GM23248 (cell line): ENCODE measurements at regions not wholly inside any gene's neighbourhood (a gene's known extent, or its start where the extent isn't known, plus 50 kb on each side); places are given as distances from the start of the nearest gene placed in this dataset.

Experiments
- EZH2 ChIP-seq: fragments of 200-600 bp; sonication (generic); IDR thresholded peaks from 2 replicates; pipeline ENCODE4 v1.6.1; 2018; ENCODE audit warnings: antibody characterized with exemption, mild to moderate bottlenecking; ENCODE audit not compliant: insufficient read depth, poor library complexity, severe bottlenecking
- EZH2phosphoT487 ChIP-seq: fragments of 200-600 bp; sonication (generic); IDR thresholded peaks from 2 replicates; pipeline ENCODE4 v1.6.1; 2018; ENCODE audit warnings: antibody characterized with exemption, moderate library complexity, mild to moderate bottlenecking, low read depth; ENCODE audit not compliant: insufficient read depth

DNA sequence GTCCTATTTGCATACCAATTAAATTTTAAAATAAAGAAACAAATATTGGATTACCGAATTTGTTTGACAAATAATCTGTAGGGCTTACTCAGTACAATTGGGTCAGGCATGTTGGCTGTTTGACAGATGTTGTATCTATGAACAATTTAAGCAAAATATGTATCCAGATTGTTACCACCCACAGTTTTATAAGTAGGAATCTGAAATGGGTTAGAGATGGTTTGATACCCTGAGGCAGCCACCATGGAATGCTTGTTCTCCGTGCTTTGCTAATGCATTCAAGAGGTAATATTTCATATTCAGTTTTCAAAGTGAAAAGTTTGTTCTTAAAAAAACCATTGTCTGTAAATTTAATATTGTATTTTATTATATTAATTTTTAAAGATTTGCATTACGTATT, 285.1 kb upstream of the ARRDC3 start:
- TF ChIP-seq EZH2, result no peak
- TF ChIP-seq EZH2phosphoT487, result no peak
